Kidney (tissue), 13 donors: ENCODE measurements at regions not wholly inside any gene's neighbourhood (a gene's known extent, or its start where the extent isn't known, plus 50 kb on each side); places are given as distances from the start of the nearest gene placed in this dataset.

Experiments
- DNase-seq, 5 donors: peaks; one replicate each; pipeline ENCODE4 v3.0.0-alpha.2; 2013 to 2020
- FAIRE-seq: peaks from 2 replicates; lab custom pipeline; 2012; peaks lifted over from hg19 to GRCh38; lab: Jason Lieb, UNC
- H3K27ac ChIP-seq, 2 donors: one replicate each; pipeline ENCODE4 v1.7.0; 2013; ENCODE audit warnings: low read depth in 2 of 2, low read length in 2 of 2, inconsistent platforms in 1 of 2
- H3K27me3 ChIP-seq: one replicate; pipeline ENCODE4 v1.7.1; 2013; ENCODE audit warnings: low read length, inconsistent platforms; ENCODE audit not compliant: control insufficient read depth, insufficient read depth
- H3K36me3 ChIP-seq, 3 donors: one replicate each; pipeline versions ENCODE4 v1.7.0 to v1.7.1; 2013; ENCODE audit warnings: low read length in 3 of 3, control low read depth in 1 of 3, inconsistent platforms in 1 of 3; ENCODE audit not compliant: insufficient read depth in 3 of 3, control insufficient read depth in 2 of 3
- H3K4me1 ChIP-seq, 3 donors: one replicate each; pipeline versions ENCODE4 v1.7.0 to v1.7.1; 2013; ENCODE audit warnings: low read length in 3 of 3, inconsistent platforms in 1 of 3, low read depth in 1 of 3; ENCODE audit not compliant: control insufficient read depth in 2 of 3, insufficient read depth in 2 of 3
- H3K4me3 ChIP-seq, 3 donors: one replicate each; pipeline versions ENCODE4 v1.7.0 to v1.8.1; 2013; ENCODE audit warnings: low read length in 3 of 3, control low read depth in 1 of 3, inconsistent platforms in 1 of 3
- H3K9ac ChIP-seq, 3 donors: one replicate each; pipeline versions ENCODE4 v1.7.0 to v1.7.1; 2013; ENCODE audit warnings: low read length in 3 of 3, control low read depth in 1 of 3, inconsistent platforms in 1 of 3
- H3K9me3 ChIP-seq, 3 donors: one replicate each; pipeline versions ENCODE4 v1.7.0 to v1.7.1; 2013; ENCODE audit warnings: low read length in 3 of 3, control low read depth in 1 of 3, inconsistent platforms in 1 of 3; ENCODE audit not compliant: control insufficient read depth in 2 of 3, insufficient read depth in 1 of 3
- CTCF ChIP-seq: IDR thresholded peaks from 3 replicates; pipeline ENCODE4 v1.5.1; 2012; ENCODE audit warnings: mild to moderate bottlenecking, moderate library complexity, borderline replicate concordance; ENCODE audit not compliant: insufficient read depth; ENCODE audit errors: extremely low read depth
- intact Hi-C: fragments of 100-400 bp; cut with DNase I; formaldehyde crosslinking; loops from one replicate; pipeline ENCODE4 v1.11.1; 2022
- donor health status: control.
- donor health status: control.
- donor health status: control.
- donor health status: control.
- donor health status: control.
- donor health status: DM: yes; HTN: yes; CAD: no.
- donor health status: Normal renal cell carcinoma (clear cell type).

- H3K36me3 ChIP-seq = no peaks in the 10 kb centered on the region
- intact Hi-C loops = no loop called here
- no peak for FAIRE-seq
Observed at GRCh38 chr5:18036531-18036930, 402.3 kb downstream of the TAF11L14 start.

GRCh38 chr5:18037718-18038117 is 403.5 kb downstream of the TAF11L14 start:
- no peak overlapping the region for H3K4me3 ChIP-seq
- no peak overlapping the region for H3K27ac ChIP-seq
- H3K4me1 ChIP-seq = no peaks in the 10 kb centered on the region
- no peaks in the 10 kb centered on the region for H3K9me3 ChIP-seq
- intact Hi-C loops = no loop called here
- no peaks in the 10 kb centered on the region for H3K27me3 ChIP-seq
- TF ChIP-seq CTCF = no peak
- H3K36me3 ChIP-seq = no peaks in the 10 kb centered on the region
- DNase-seq (no peak), FAIRE-seq (no peak)
- no peak overlapping the region for H3K9ac ChIP-seq

More at GRCh38 chr5:18036531-18036930, 402.3 kb downstream of the TAF11L14 start:
- no peaks in the 10 kb centered on the region for H3K4me1 ChIP-seq
- H3K27ac ChIP-seq = no peak overlapping the region
- H3K9me3 ChIP-seq = no peaks in the 10 kb centered on the region
- H3K27me3 ChIP-seq = no peaks in the 10 kb centered on the region
- no peak overlapping the region for H3K4me3 ChIP-seq
- no peak overlapping the region for H3K9ac ChIP-seq
- TF ChIP-seq CTCF = no peak
- no peak for DNase-seq

GRCh38 chr5:18043344-18043743 is 409.1 kb downstream of the TAF11L14 start:
- FAIRE-seq = no peak
- intact Hi-C loops = no loop called here

More at GRCh38 chr5:18043344-18043743, 409.1 kb downstream of the TAF11L14 start:
- no peak for TF ChIP-seq CTCF
- H3K4me1 ChIP-seq = no peaks in the 10 kb centered on the region
- no peaks in the 10 kb centered on the region for H3K27me3 ChIP-seq
- H3K9me3 ChIP-seq = no peaks in the 10 kb centered on the region
- H3K9ac ChIP-seq = no peak overlapping the region
- no peak overlapping the region for H3K4me3 ChIP-seq
- no peaks in the 10 kb centered on the region for H3K36me3 ChIP-seq
- DNase-seq = no peak
- no peak overlapping the region for H3K27ac ChIP-seq
